ENCODE measurements at regions not wholly inside any gene's neighbourhood (a gene's known extent, or its start where the extent isn't known, plus 50 kb on each side); places are given as distances from the start of the nearest gene placed in this dataset.

GRCh38 chr16:51343411-51343810, 192.3 kb upstream of the SALL1 start:
- DNase-seq (ENCODE audit: low read depth) = no peak

- no peak for DNase-seq (ENCODE audit: low read depth)
Measured at GRCh38 chr16:51341204-51341603, 190.1 kb upstream of the SALL1 start.

DNA sequence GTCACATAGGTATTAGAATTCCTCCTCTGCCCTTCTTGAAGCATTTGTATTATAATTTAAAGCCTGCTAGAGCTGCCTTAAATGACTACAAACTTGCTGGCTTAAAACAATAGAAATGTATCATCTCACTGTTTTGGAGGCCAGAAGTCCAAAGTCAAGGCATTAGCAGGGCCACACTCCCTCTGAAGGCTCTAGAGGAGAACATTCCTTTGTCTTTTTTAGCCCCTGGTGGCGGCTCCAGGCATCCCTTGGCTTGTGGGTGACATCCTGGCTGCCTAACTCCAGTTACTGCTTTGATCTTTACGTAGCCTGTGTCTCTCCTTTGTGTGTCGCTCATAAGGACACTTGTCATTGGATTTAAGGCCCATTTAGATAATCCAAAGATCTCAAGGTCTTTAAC, 186.6 kb upstream of the SALL1 start:
- DNase-seq (ENCODE audit: low read depth) = no peak

DNA sequence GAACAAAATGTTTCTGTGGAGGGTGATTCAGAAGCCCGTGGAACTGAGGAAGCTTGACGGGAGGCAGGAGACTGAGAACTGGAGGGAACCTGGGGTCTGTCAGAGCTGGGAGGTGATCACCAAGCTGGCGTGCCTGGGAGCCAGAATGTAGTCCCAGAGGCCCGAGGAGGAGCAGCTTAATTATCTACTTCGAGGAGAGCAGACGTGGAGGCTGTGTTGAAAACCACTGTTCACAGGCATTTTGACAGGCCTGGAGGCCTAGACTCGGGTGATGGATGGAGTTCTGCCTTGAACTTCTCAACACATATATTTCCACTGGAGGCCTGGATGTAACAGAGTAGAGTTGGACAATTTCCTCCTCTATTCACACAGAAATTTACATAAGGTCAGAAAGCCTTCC, 177.7 kb upstream of the SALL1 start:
- no peak for DNase-seq (ENCODE audit: low read depth)

DNA sequence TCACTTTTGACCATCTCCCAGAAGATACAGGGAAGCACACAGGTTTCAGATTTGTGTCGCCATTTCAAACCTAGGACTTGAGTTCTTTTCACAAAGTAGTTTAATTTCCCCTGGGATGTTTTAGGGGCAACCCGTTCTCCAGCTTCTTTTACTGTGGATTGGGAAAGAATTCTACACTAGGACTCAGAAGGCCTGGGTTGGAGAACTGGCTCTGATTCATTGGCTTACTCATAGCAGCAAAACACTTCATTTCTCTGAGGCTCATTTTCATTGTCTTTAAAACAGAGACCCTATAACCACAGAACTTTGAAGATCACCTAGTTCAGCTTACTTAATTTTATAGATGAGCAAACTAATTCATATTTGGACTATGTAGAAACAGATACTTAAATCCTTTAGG, 175.9 kb upstream of the SALL1 start:
- peak; percentile 50 for DNase-seq (ENCODE audit: low read depth)

- peak; percentile 65 for DNase-seq (ENCODE audit: low read depth)
Measured at GRCh38 chr16:51326131-51326856, 175.2 kb upstream of the SALL1 start.

- no peak for DNase-seq (ENCODE audit: low read depth)
Measured at GRCh38 chr16:51321251-51321650, 170.2 kb upstream of the SALL1 start.

GRCh38 chr16:51317575-51317974, 166.5 kb upstream of the SALL1 start:
- DNase-seq (ENCODE audit: low read depth) = no peak

- no peak for DNase-seq (ENCODE audit: low read depth)
Measured at GRCh38 chr16:51313198-51313597, 162.1 kb upstream of the SALL1 start.

GRCh38 chr16:51312363-51313150, 161.5 kb upstream of the SALL1 start:
- DNase-seq (ENCODE audit: low read depth) = no peak

- DNase-seq (ENCODE audit: low read depth) = no peak
Measured at GRCh38 chr16:51310159-51310558, 159.1 kb upstream of the SALL1 start.

DNA sequence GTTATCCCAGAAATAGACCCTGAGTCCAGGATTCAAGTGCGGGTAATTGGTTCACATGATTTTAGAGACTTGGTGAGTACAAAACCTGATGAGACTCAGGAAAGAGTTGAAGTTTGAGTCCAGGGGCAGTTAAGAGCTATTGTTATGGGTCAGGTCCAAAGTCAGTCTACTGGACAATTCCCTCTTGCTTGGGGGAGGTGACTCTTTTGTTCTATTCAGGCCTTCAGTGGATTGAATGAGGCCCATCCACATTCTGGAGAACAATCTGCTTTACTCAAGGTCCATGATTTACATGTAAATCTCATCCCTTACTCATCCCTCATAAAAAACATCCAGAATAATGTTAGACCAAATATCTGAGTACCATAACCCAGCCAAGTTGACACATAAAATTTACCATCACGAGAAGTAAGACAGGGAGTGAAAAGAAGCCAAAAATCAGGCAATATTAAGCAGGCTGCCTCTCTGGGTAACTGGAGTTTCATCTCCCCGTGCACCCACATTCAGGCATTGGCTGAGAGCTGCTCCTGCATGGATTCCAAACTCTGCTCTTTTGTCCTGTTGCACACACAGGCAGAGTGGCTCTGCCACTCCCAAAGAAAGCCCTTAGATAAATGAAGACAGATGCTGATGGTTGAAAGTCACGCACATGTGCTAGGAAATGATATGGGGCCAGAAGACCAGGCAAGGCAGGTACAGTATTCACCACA, 156.0 kb upstream of the SALL1 start:
- no peak for DNase-seq (ENCODE audit: low read depth)

DNA sequence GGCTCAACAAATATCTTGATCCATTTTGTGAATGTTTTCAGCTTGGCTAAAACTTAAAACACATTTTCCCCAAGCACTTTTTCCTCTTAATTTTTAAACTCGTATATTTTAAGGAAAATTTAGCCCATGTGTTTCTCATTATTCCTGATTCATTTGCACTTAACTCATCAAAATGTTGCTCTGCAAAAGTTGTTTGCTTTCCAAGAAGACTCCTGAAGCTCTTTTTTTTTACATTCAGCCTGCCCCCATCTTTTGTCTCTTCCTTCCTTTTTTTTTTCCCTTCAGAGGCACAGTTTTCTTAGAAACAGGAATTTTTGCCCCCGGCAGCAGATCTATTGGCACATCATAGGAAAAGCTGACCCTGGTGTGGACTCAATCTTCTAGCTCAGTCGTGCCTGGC, 155.0 kb upstream of the SALL1 start:
- DNase-seq (ENCODE audit: low read depth) = no peak

DNA sequence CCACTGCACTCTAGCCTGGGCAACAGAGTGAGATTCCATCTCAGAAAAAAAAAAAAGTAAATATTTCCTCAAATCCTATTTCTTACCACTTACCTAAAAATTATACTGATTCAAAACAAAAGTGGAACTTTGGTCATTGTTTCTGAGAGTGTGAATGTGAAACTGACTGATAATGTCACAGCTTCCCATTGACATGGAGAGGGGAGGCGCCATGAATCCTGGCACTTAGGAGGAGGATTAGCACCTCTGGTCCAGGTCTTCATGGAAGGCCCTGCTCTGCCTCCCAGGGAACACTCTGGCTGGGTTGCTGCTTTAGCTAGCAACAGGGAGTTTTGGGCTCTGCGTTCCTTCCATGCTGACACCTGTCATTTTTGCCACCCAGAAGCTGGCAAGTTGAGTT, 154.3 kb upstream of the SALL1 start:
- DNase-seq (ENCODE audit: low read depth) = no peak

DNA sequence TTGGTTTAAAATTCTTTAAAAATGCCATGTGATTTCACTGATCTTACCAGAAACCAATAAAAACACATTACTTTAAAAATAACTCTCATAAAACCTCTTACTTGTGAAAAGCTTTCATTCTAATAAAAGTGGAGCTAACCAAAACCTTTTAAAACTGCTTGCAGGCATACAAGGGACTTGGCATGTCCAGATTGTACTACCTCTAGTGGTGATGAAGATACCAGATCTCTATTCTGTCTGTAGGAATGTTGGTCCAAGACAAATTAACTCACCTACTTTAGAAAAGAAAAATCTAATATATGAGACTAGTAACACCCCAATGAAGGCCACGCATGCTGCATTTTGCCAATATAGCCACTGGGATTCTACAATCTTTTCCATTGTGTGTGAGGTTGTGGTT, 151.0 kb upstream of the SALL1 start:
- DNase-seq (ENCODE audit: low read depth) = no peak

DNA sequence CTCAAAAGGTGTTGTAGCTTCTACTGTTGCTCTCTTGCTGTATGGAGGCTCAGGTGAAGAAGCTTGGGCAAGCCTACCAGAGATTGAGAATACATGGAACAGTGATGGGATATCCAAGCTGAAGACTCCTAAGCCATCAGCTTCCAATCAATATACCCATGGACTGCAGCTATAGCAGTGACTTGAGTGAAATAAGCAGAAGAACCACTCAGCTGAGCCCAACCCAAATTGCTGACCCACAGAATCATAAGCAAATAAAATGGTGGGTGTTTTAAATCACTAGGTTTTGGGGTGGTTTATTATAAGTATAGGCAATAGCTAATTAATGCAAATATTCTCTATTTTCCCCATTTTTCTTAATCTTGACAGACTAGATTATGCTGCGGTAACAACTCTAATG, 147.7 kb upstream of the SALL1 start:
- DNase-seq (ENCODE audit: low read depth) = no peak

DNA sequence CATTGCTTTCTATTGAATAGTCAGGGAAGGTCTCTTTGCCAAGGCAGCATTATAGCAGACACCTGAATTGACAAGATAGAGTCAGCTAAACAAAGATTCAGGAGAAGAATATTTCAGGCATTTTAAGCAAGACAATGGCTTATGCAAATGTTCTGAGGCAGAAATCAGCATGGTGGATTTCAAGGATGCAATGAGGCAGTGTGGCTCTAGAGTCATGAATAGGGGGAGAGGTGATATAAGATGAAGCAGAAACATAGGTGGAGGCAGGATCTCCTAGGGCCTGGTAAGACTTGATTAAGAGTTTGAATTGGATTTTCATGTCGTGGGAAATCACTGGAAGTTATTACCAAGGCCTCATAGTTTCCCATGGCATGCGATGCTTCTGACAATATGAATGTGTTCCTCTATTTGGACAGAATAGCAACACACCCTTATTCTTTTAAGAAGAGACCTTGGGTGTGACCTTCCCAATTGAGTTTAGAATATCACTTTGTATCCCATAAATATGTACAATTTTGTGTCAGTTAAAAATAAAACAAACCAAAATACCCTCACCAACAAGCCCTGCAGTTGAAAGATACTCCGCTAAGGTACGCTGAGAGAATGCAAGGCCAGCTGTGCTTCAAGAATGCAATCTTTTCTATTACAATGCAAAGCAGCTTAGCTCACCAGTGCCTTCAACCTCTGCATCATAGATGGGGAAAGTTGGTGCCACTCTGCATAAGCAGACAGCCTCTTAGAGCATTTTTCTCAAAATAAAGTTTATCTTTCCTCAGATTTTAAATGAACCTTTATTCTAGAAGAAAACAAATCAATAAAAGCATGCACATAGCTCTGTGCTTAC, 139.6 kb upstream of the SALL1 start:
- DNase-seq (ENCODE audit: low read depth) = no peak

DNA sequence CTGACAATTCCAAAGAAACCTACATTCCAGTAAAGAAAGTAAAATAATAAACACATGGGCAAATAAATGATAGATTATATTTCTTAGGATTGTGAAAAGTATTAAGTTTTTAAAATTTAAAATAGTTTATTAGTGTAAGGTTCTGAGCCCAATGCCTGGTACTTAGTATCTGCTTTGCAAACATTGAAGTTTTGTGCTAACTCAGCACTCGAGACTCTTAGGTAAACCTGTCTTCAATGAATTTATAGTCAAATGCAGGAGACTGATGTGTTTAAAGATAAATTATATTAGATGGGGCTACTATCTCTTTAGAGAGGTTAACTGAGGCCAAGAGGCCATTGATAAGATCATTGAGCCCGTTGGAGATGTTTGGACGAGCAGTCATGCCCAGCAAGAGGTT, 138.3 kb upstream of the SALL1 start:
- DNase-seq (ENCODE audit: low read depth) = no peak

DNA sequence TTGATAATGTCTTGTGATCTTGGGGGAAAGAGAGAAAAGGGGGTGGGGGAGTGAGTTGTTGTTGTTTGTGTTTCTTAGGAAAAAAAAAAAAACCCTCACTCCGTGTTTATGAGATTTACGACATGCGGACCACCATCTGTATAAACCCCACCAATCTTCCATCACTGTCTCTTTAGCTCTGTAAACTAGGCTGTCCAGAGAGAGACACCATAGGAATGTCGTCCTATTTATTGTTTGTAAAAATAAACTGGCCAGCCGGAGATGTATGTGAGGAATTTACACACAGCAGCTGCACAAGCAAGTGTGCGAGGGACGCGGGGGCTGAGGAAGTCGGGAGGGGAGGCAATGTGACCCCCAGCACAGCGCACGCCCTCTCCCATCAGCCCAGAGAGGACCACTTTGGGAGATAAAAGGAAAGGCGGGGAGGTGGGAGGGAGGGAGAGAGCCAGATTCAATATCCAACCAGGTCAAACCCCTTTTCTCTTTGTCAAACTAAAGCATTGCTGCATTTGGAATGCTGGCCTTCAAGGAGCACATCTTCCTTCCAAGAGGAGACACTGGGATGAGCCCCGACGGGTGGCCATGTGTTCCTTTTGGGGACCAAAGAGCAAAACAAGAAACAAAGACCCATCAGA, 136.2 kb upstream of the SALL1 start:
- no peak for DNase-seq (ENCODE audit: low read depth)

DNA sequence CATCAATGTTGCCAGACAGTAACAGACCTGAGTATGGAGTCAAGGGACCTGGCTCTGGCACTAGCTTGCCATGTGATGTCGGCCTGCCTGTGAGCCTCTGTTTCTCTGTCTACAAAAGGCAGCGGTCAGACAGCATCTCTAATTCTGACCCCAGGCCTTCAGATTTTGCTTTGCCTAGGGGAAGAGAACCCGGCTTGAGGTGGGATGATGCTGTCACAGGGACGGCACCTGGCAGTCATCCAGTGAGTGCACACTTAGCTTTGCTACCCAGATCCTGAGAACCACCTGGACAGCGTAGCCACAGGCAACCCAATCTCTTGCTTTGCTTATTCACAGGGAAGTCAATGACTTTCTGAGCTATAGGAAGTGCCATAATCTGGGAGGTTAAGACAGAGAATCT, 135.2 kb upstream of the SALL1 start:
- DNase-seq (ENCODE audit: low read depth) = no peak

- peak; percentile 20 for DNase-seq (ENCODE audit: low read depth)
Measured at GRCh38 chr16:51276336-51276735, 125.3 kb upstream of the SALL1 start.

All from HT1080 (cell line).